Fibroblast of villous mesenchyme (primary cell): ENCODE measurements at regions not wholly inside any gene's neighbourhood (a gene's known extent, or its start where the extent isn't known, plus 50 kb on each side); places are given as distances from the start of the nearest gene placed in this dataset.

Source experiments
- DNase-seq: peaks from one replicate; pipeline ENCODE4 v3.0.0-alpha.2; 2010; ENCODE audit warnings: low read depth
- H3K4me3 ChIP-seq: 2 replicates; pipeline ENCODE4 v1.5.1; 2011; ENCODE audit warnings: low read depth, mild to moderate bottlenecking, low read length
- CTCF ChIP-seq: IDR thresholded peaks from 2 replicates; pipeline ENCODE4 v1.5.1; 2012; ENCODE audit warnings: low read depth, mild to moderate bottlenecking, low read length; ENCODE audit not compliant: insufficient read depth

- H3K4me3 ChIP-seq, result no peak overlapping the region
- TF ChIP-seq CTCF, result no peak
- no peak for DNase-seq
Observed at GRCh38 chr13:84653915-84654534, 771.8 kb upstream of the SLITRK1 start.

- no peak overlapping the region for H3K4me3 ChIP-seq
- TF ChIP-seq CTCF, result no peak
- no peak for DNase-seq
Observed at GRCh38 chr13:84651705-84652104, 769.4 kb upstream of the SLITRK1 start.

GRCh38 chr13:84651288-84651687 is 769.0 kb upstream of the SLITRK1 start:
- DNase-seq, result peak; percentile 3
- TF ChIP-seq CTCF, result no peak
- H3K4me3 ChIP-seq, result no peak overlapping the region

GRCh38 chr13:84649853-84650252 is 767.6 kb upstream of the SLITRK1 start:
- no peak for DNase-seq
- TF ChIP-seq CTCF, result no peak
- H3K4me3 ChIP-seq, result no peak overlapping the region

GRCh38 chr13:84648069-84648640 is 765.9 kb upstream of the SLITRK1 start:
- no peak for TF ChIP-seq CTCF
- no peak for DNase-seq
- H3K4me3 ChIP-seq, result no peak overlapping the region

GRCh38 chr13:84646957-84647356 is 764.7 kb upstream of the SLITRK1 start:
- H3K4me3 ChIP-seq, result no peak overlapping the region
- TF ChIP-seq CTCF, result no peak
- no peak for DNase-seq
